CD4-positive, alpha-beta T cell (primary cell): ENCODE measurements at regions not wholly inside any gene's neighbourhood (a gene's known extent, or its start where the extent isn't known, plus 50 kb on each side); places are given as distances from the start of the nearest gene placed in this dataset.

ENCODE experiments used
- ATAC-seq: fragments of 200-7000 bp; cut with Tn5 transposase; one replicate; pipeline ENCODE4 v1.10.0; 2022; ENCODE audit warnings: mild to moderate bottlenecking; ENCODE audit not compliant: poor library complexity
- CTCF ChIA-PET: fragments of 350-600 bp; sonication (Branson Sonifier 250); formaldehyde crosslinking; loops from one replicate; lab custom pipeline; 2021; ENCODE audit warnings: antibody characterized with exemption, inconsistent platforms; lab: Charles Lee
- POLR2A ChIA-PET: fragments of 350-600 bp; sonication (Branson Sonifier 250); formaldehyde crosslinking; loops from one replicate; lab custom pipeline; 2021; ENCODE audit warnings: antibody characterized with exemption, inconsistent platforms; lab: Charles Lee
- DNase-seq, 14 experiments: peaks; one replicate each; pipeline ENCODE4 v3.0.0-alpha.2; 2013 to 2020; ENCODE audit warnings: mixed read lengths in 2 of 14
- H3K27ac ChIP-seq, 2 donors: one replicate each; pipeline versions ENCODE4 v1.5.1 to v1.7.0; 2013; ENCODE audit warnings: low read length in 2 of 2, low read depth in 1 of 2, mild to moderate bottlenecking in 1 of 2
- H3K27me3 ChIP-seq, 2 experiments: 1 replicate in 1 of 2; 2 replicates in 1 of 2; pipeline versions ENCODE4 v1.6.1 to v1.7.0; 2013; ENCODE audit warnings: low read length in 2 of 2, control low read depth in 1 of 2, mild to moderate bottlenecking in 1 of 2, moderate library complexity in 1 of 2; ENCODE audit not compliant: insufficient read depth in 2 of 2, control insufficient read depth in 1 of 2
- H3K36me3 ChIP-seq: one replicate; pipeline ENCODE4 v1.6.1; 2013; ENCODE audit warnings: low read length, control low read depth; ENCODE audit not compliant: insufficient read depth
- H3K4me1 ChIP-seq: one replicate; pipeline ENCODE4 v1.6.1; 2013; ENCODE audit warnings: low read length, control low read depth; ENCODE audit not compliant: insufficient read depth
- H3K4me3 ChIP-seq: one replicate; pipeline ENCODE4 v1.5.1; 2013; ENCODE audit warnings: mild to moderate bottlenecking, low read length, moderate library complexity
- H3K9me3 ChIP-seq, 2 experiments: 1 replicate in 1 of 2; 2 replicates in 1 of 2; pipeline versions ENCODE4 v1.6.1 to v1.7.0; 2013; ENCODE audit warnings: low read length in 2 of 2, mild to moderate bottlenecking in 2 of 2, control low read depth in 1 of 2, moderate library complexity in 1 of 2; ENCODE audit not compliant: control insufficient read depth in 1 of 2, insufficient read depth in 1 of 2
- H3K27ac Mint-ChIP-seq: one replicate; pipeline ENCODE4 v1.8.0; 2020; ENCODE audit warnings: mixed read lengths
- H3K27me3 Mint-ChIP-seq: one replicate; pipeline ENCODE4 v1.8.0; 2021; ENCODE audit warnings: mixed read lengths
- H3K36me3 Mint-ChIP-seq: one replicate; pipeline ENCODE4 v1.8.0; 2021; ENCODE audit warnings: low read depth, mixed read lengths
- H3K4me1 Mint-ChIP-seq: one replicate; pipeline ENCODE4 v1.8.0; 2021; ENCODE audit warnings: low read depth, mixed read lengths
- H3K4me3 Mint-ChIP-seq: one replicate; pipeline ENCODE4 v1.8.0; 2020; ENCODE audit warnings: mild to moderate bottlenecking, mixed read lengths
- H3K9me3 Mint-ChIP-seq: one replicate; pipeline ENCODE4 v1.8.0; 2020; ENCODE audit warnings: mixed read lengths
- intact Hi-C, 2 experiments: fragments of 100-400 bp; cut with DNase I in 1 of 2; cut with micrococcal nuclease in 1 of 2; formaldehyde crosslinking; loops; one replicate each; pipeline versions ENCODE4 v1.15.1 to v1.9.0; 2023 to 2025; cut with DNase I, micrococcal nuclease
- TF ChIP-seq, protein P1 (sequence below): fragments of 200-600 bp; IDR thresholded peaks from one replicate; pipeline ENCODE4 v1.8.0; 2022; ENCODE audit warnings: antibody characterized with exemption, mild to moderate bottlenecking

DNA sequence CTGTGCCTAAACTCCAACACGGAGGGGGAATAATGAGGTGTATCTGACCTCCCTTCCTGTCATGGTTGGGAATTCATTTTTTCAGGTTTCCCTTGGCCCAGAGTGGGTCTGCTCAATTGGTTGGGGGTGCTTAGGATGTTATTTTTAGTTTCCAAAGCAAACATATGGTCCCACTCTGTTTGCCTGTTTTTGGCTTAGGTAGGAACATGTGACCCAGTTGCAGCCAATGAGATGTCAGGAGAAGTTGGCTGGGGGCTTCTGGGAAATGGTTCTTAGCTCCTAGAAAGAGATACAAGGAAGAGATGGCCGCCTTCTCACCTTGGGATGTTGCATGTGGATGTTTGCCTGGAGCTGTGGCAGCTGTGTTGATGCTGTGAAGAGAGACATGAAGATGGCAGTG is 147.9 kb upstream of the RFLNA start:
- ChIA-PET CTCF (no interaction called here), POLR2A (no interaction called here)
- Mint-ChIP-seq H3K36me3 (no peaks in the 10 kb centered on the region), H3K27ac (no peak overlapping the region), H3K4me3 (no peak overlapping the region), H3K27me3 (peaks cover 23% of the 10 kb centered on the region), H3K4me1 (no peaks in the 10 kb centered on the region), H3K9me3 (peaks cover 3% of the 10 kb centered on the region)
- H3K4me1 ChIP-seq, result no peaks in the 10 kb centered on the region
- H3K36me3 ChIP-seq, result no peaks in the 10 kb centered on the region
- intact Hi-C loops, result no loop called here
- no peak overlapping the region for H3K4me3 ChIP-seq
- TF ChIP-seq, protein P1, sequence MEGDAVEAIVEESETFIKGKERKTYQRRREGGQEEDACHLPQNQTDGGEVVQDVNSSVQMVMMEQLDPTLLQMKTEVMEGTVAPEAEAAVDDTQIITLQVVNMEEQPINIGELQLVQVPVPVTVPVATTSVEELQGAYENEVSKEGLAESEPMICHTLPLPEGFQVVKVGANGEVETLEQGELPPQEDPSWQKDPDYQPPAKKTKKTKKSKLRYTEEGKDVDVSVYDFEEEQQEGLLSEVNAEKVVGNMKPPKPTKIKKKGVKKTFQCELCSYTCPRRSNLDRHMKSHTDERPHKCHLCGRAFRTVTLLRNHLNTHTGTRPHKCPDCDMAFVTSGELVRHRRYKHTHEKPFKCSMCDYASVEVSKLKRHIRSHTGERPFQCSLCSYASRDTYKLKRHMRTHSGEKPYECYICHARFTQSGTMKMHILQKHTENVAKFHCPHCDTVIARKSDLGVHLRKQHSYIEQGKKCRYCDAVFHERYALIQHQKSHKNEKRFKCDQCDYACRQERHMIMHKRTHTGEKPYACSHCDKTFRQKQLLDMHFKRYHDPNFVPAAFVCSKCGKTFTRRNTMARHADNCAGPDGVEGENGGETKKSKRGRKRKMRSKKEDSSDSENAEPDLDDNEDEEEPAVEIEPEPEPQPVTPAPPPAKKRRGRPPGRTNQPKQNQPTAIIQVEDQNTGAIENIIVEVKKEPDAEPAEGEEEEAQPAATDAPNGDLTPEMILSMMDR, result no peak
- ATAC-seq, result no peak
- peaks cover 6 to 8% of the 10 kb centered on the region in 2 experiments for H3K9me3 ChIP-seq
- no peak overlapping the region for H3K27ac ChIP-seq
- peaks cover 0 to 10% of the 10 kb centered on the region in 2 experiments for H3K27me3 ChIP-seq
- no peak for DNase-seq

DNA sequence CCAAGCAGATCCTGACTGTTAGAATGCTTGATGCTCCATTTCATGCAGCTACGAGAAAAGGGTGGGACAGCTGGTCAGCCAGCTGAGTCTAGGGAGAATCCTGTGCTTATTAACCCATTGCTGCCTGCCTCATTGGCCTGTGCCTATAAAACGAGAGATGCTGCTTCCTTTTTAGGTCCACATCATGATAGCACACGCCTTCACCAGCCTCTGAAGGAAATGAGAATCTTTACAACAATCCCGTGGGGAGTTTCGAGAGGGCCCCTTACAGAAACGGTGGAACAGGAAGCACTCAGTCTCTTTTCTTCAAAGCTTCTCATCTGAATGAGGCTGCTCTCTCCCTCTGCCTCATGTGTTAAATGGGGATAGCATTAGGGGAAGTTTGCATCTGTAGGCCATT is 147.3 kb upstream of the RFLNA start:
- H3K9me3 Mint-ChIP-seq, result peaks cover 3% of the 10 kb centered on the region
- CTCF ChIA-PET, result no interaction called here
- H3K4me3 ChIP-seq, result no peak overlapping the region
- H3K36me3 ChIP-seq, result no peaks in the 10 kb centered on the region
- H3K27ac Mint-ChIP-seq, result no peak overlapping the region
- ATAC-seq (no peak), DNase-seq (no peak)
- H3K4me1 Mint-ChIP-seq, result no peaks in the 10 kb centered on the region
- no peak overlapping the region for H3K4me3 Mint-ChIP-seq
- H3K36me3 Mint-ChIP-seq, result no peaks in the 10 kb centered on the region
- peaks cover 1 to 6% of the 10 kb centered on the region in 2 experiments for H3K9me3 ChIP-seq
- POLR2A ChIA-PET, result no interaction called here
- intact Hi-C loops, result no loop called here
- H3K27me3 Mint-ChIP-seq, result peaks cover 18% of the 10 kb centered on the region
- H3K27me3 ChIP-seq, result peaks cover 0 to 8% of the 10 kb centered on the region in 2 experiments
- TF ChIP-seq, protein P1, result no peak
- H3K27ac ChIP-seq, result no peak overlapping the region
- H3K4me1 ChIP-seq, result no peaks in the 10 kb centered on the region

DNA sequence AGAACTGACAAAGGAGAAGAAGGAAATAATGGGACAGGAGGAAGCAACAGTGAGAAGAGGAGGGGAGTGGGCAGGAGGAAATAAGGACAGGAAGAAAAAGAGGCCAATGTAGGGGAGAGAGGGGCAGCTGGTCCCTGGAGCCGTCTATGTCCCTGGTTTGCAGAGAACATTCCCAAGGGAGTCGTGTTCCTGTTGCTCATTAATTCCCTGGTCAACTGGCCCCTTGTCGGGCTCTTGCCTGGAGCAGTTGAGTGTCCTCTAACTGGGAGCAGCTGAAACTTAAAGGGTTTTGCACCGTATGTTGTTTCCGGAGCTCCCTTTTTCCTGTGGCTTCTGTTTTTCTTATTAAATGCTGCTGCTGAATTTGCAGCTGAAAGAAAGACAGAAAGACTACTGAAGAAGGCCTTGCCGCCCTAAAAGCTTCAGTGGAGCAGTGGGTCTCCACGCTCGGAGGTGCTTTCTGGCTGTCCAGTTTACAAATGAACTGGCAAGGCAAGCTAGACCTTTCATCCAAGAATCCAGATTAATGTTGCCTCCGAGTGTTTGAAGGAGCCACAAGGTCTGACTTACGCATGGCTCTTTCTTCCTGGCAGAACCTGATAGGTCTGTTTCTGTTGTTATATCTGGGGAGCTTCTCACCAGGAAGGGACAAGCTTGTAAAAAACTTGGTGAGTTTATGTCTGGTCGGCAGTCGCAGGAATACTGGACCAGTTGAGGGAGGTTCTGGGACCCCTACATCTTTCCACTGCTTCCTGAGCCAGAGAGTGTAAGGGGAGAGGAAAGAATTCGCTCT is 146.2 kb upstream of the RFLNA start:
- Histone ChIP-seq H3K27ac (no peak overlapping the region), H3K4me3 (no peak overlapping the region), H3K9me3 (no peaks in the 10 kb centered on the region), H3K36me3 (no peaks in the 10 kb centered on the region), H3K27me3 (peaks cover 0 to 3% of the 10 kb centered on the region in 2 experiments), H3K4me1 (no peaks in the 10 kb centered on the region)
- Mint-ChIP-seq H3K27ac (no peak overlapping the region), H3K9me3 (no peaks in the 10 kb centered on the region), H3K27me3 (peaks cover 10% of the 10 kb centered on the region), H3K36me3 (no peaks in the 10 kb centered on the region), H3K4me3 (no peak overlapping the region), H3K4me1 (no peaks in the 10 kb centered on the region)
- ChIA-PET POLR2A (no interaction called here), CTCF (no interaction called here)
- intact Hi-C loops, result no loop called here
- ATAC-seq (no peak), DNase-seq (no peak)
- TF ChIP-seq, protein P1, result no peak
